Fibroblast of lung (primary cell): ENCODE measurements at regions not wholly inside any gene's neighbourhood (a gene's known extent, or its start where the extent isn't known, plus 50 kb on each side); places are given as distances from the start of the nearest gene placed in this dataset.

ENCODE experiments used
- DNase-seq, 2 donors: peaks; one replicate each; pipeline versions ENCODE4 v3.0.0 to v3.0.0-alpha.2; 2010; ENCODE audit warnings: low read depth in 2 of 2
- H2AFZ ChIP-seq: 2 replicates; pipeline ENCODE4 v1.5.1; 2012; ENCODE audit warnings: low read length, control low read depth, inconsistent platforms
- H3K27ac ChIP-seq: 2 replicates; pipeline ENCODE4 v1.5.1; 2011; ENCODE audit warnings: low read length, control low read depth; ENCODE audit not compliant: insufficient read depth
- H3K27me3 ChIP-seq: 2 replicates; pipeline ENCODE4 v1.5.1; 2011; ENCODE audit warnings: mild to moderate bottlenecking, low read length; ENCODE audit not compliant: control insufficient read depth, insufficient read depth
- H3K36me3 ChIP-seq: 2 replicates; pipeline ENCODE4 v1.5.1; 2011; ENCODE audit warnings: low read length; ENCODE audit not compliant: control insufficient read depth, insufficient read depth
- H3K4me1 ChIP-seq: 2 replicates; pipeline ENCODE4 v1.5.1; 2011; ENCODE audit warnings: low read length; ENCODE audit not compliant: control insufficient read depth, insufficient read depth; ENCODE audit errors: extremely low read depth
- H3K4me2 ChIP-seq: 2 replicates; pipeline ENCODE4 v1.5.1; 2011; ENCODE audit warnings: low read length, control low read depth; ENCODE audit not compliant: insufficient read depth; ENCODE audit errors: extremely low read depth
- H3K4me3 ChIP-seq, 4 experiments: fragments of 200-600 bp in 1 of 4; sonication (generic) in 1 of 4; replicated peaks in 1 of 4; 2 replicates each; pipeline ENCODE4 v1.5.1; 2011 to 2016; ENCODE audit warnings: low read length in 4 of 4, low read depth in 3 of 4, mild to moderate bottlenecking in 3 of 4, control low read depth in 2 of 4, inconsistent platforms in 1 of 4, mixed read lengths in 1 of 4; ENCODE audit not compliant: insufficient read depth in 1 of 4; ENCODE audit errors: control extremely low read depth in 1 of 4
- H3K79me2 ChIP-seq: 2 replicates; pipeline ENCODE4 v1.5.1; 2012; ENCODE audit warnings: mild to moderate bottlenecking, low read length, inconsistent platforms; ENCODE audit not compliant: control insufficient read depth, insufficient read depth
- H3K9ac ChIP-seq: 2 replicates; pipeline ENCODE4 v1.5.1; 2011; ENCODE audit warnings: mild to moderate bottlenecking, low read length, control low read depth; ENCODE audit not compliant: insufficient read depth
- H3K9me3 ChIP-seq: 2 replicates; pipeline ENCODE4 v1.5.1; 2012; ENCODE audit warnings: low read depth, low read length; ENCODE audit not compliant: control insufficient read depth, insufficient read depth
- H4K20me1 ChIP-seq: 2 replicates; pipeline ENCODE4 v1.5.1; 2011; ENCODE audit warnings: low read length; ENCODE audit not compliant: control insufficient read depth, insufficient read depth; ENCODE audit errors: extremely low read depth
- CTCF ChIP-seq, 2 donors: IDR thresholded peaks in 1 of 2; conservative IDR thresholded peaks in 1 of 2; 1 replicate in 1 of 2; 2 replicates in 1 of 2; pipeline ENCODE4 v1.5.1; 2011 to 2012; ENCODE audit warnings: low read length in 2 of 2, control low read depth in 1 of 2, inconsistent platforms in 1 of 2, low read depth in 1 of 2, mild to moderate bottlenecking in 1 of 2
- EZH2 ChIP-seq: IDR thresholded peaks from 2 replicates; pipeline ENCODE4 v1.5.1; 2012; ENCODE audit warnings: low read length, control low read depth, mild to moderate bottlenecking; ENCODE audit errors: missing control alignments

GRCh38 chr20:48535556-48535955 is 292.2 kb downstream of the PREX1 start:
- Histone ChIP-seq H3K9ac (no peak overlapping the region), H2AFZ (no peak overlapping the region), H3K4me2 (no peak overlapping the region), H3K79me2 (no peaks in the 10 kb centered on the region), H3K27ac (no peak overlapping the region), H3K27me3 (no peaks in the 10 kb centered on the region), H4K20me1 (no peaks in the 10 kb centered on the region), H3K4me3 (no peak overlapping the region), H3K36me3 (no peaks in the 10 kb centered on the region), H3K4me1 (no peaks in the 10 kb centered on the region), H3K9me3 (no peaks in the 10 kb centered on the region)
- DNase-seq, result no peak
- TF ChIP-seq CTCF (conservative IDR thresholded peaks at IDR 0.05 in 1 of 2, IDR thresholded peaks at IDR 0.05 in 1 of 2; ENCODE audit: low read depth in 1 of 2, low read length in 2 of 2) (no peak), EZH2 (no peak)

GRCh38 chr20:48532028-48532427 is 295.8 kb downstream of the PREX1 start:
- H3K36me3 ChIP-seq, result no peaks in the 10 kb centered on the region
- H3K9ac ChIP-seq, result no peak overlapping the region
- no peaks in the 10 kb centered on the region for H3K79me2 ChIP-seq
- no peaks in the 10 kb centered on the region for H3K4me1 ChIP-seq
- H3K9me3 ChIP-seq, result no peaks in the 10 kb centered on the region
- H3K27ac ChIP-seq, result no peak overlapping the region
- H4K20me1 ChIP-seq, result no peaks in the 10 kb centered on the region
- no peaks in the 10 kb centered on the region for H3K27me3 ChIP-seq
- no peak for DNase-seq
- H3K4me3 ChIP-seq, result no peak overlapping the region
- H2AFZ ChIP-seq, result no peak overlapping the region
- TF ChIP-seq CTCF (conservative IDR thresholded peaks at IDR 0.05 in 1 of 2, IDR thresholded peaks at IDR 0.05 in 1 of 2; ENCODE audit: low read depth in 1 of 2, low read length in 2 of 2), result no peak
- TF ChIP-seq EZH2, result no peak
- H3K4me2 ChIP-seq, result no peak overlapping the region

- no peaks in the 10 kb centered on the region for H4K20me1 ChIP-seq
- H3K4me1 ChIP-seq, result no peaks in the 10 kb centered on the region
- H3K9me3 ChIP-seq, result no peaks in the 10 kb centered on the region
- no peak overlapping the region for H3K4me3 ChIP-seq
- no peak for TF ChIP-seq CTCF (conservative IDR thresholded peaks at IDR 0.05 in 1 of 2, IDR thresholded peaks at IDR 0.05 in 1 of 2; ENCODE audit: low read depth in 1 of 2, low read length in 2 of 2)
- TF ChIP-seq EZH2, result no peak
- no peak overlapping the region for H3K4me2 ChIP-seq
- H3K79me2 ChIP-seq, result no peaks in the 10 kb centered on the region
- DNase-seq, result peak in 1 of 2 donors; percentile 57
- H3K27me3 ChIP-seq, result no peaks in the 10 kb centered on the region
- H3K36me3 ChIP-seq, result no peaks in the 10 kb centered on the region
- no peak overlapping the region for H2AFZ ChIP-seq
- no peak overlapping the region for H3K27ac ChIP-seq
- no peak overlapping the region for H3K9ac ChIP-seq
Measured at GRCh38 chr20:48531505-48531904, 296.3 kb downstream of the PREX1 start.
